SK-N-SH treated with all-trans-retinoic acid at 6 μM for 48 hours (cell line): ENCODE measurements at regions not wholly inside any gene's neighbourhood (a gene's known extent, or its start where the extent isn't known, plus 50 kb on each side); places are given as distances from the start of the nearest gene placed in this dataset.

Experiments used
- BACH2 ChIP-seq: fragments of 250-450 bp; sonication (Bioruptor Pico); IDR thresholded peaks from 2 replicates; pipeline ENCODE4 v1.9.0; 2021; ENCODE audit warnings: mild to moderate bottlenecking, borderline replicate concordance
- CREB5 ChIP-seq: fragments of 250-450 bp; sonication (Bioruptor Pico); IDR thresholded peaks from 2 replicates; pipeline ENCODE4 v1.5.1; 2020; ENCODE audit warnings: low read depth, mild to moderate bottlenecking, moderate library complexity
- CSRNP3 ChIP-seq: fragments of 250-450 bp; sonication (Bioruptor Pico); IDR thresholded peaks from 2 replicates; pipeline ENCODE4 v1.5.1; 2021; ENCODE audit warnings: mild to moderate bottlenecking, moderate library complexity
- ISL1 ChIP-seq: fragments of 250-450 bp; sonication (Bioruptor Pico); IDR thresholded peaks from 2 replicates; pipeline ENCODE4 v2.1.2; 2022; ENCODE audit warnings: mild to moderate bottlenecking, moderate library complexity
- PATZ1 ChIP-seq: fragments of 250-450 bp; sonication (Bioruptor Pico); IDR thresholded peaks from 2 replicates; pipeline ENCODE4 v1.8.0; 2020; ENCODE audit warnings: mild to moderate bottlenecking, moderate library complexity, borderline replicate concordance
- RARB ChIP-seq: fragments of 250-450 bp; sonication (Bioruptor Pico); IDR thresholded peaks from 2 replicates; pipeline ENCODE4 v1.8.0; 2021; ENCODE audit warnings: mild to moderate bottlenecking, moderate library complexity
- TCF4 ChIP-seq: fragments of 250-450 bp; sonication (Bioruptor Pico); IDR thresholded peaks from 2 replicates; pipeline ENCODE4 v1.8.0; 2021; ENCODE audit warnings: mild to moderate bottlenecking, moderate library complexity, borderline replicate concordance
- ZC3H10 ChIP-seq: fragments of 250-450 bp; sonication (Bioruptor Pico); IDR thresholded peaks from 2 replicates; pipeline ENCODE4 v1.5.1; 2021; ENCODE audit warnings: mild to moderate bottlenecking, moderate library complexity
- ZFP3 ChIP-seq: fragments of 250-450 bp; sonication (Bioruptor Pico); IDR thresholded peaks from 2 replicates; pipeline ENCODE4 v1.5.0; 2020; ENCODE audit warnings: mild to moderate bottlenecking, moderate library complexity
- ZFP30 ChIP-seq: fragments of 450-650 bp; formaldehyde crosslinking; IDR thresholded peaks from 2 replicates; pipeline ENCODE4 v1.5.0; 2022; ENCODE audit warnings: mild to moderate bottlenecking, moderate library complexity

GRCh38 chr12:60849723-60850122 lies 1253.9 kb downstream of the SLC16A7 start:
- TF ChIP-seq CSRNP3 (CRISPR knock-in tag), result no peak
- no peak for TF ChIP-seq RARB (CRISPR knock-in tag)
- TF ChIP-seq ZFP3 (CRISPR knock-in tag), result no peak
- no peak for TF ChIP-seq TCF4 (CRISPR knock-in tag)
- TF ChIP-seq ISL1 (CRISPR knock-in tag), result no peak
- no peak for TF ChIP-seq CREB5 (CRISPR knock-in tag)
- no peak for TF ChIP-seq PATZ1 (CRISPR knock-in tag)
- TF ChIP-seq ZC3H10 (CRISPR knock-in tag), result no peak
- TF ChIP-seq BACH2 (CRISPR knock-in tag), result no peak
- no peak for TF ChIP-seq ZFP30 (CRISPR knock-in tag)
